Right atrium auricular region (tissue), 2 donors: ENCODE measurements at regions not wholly inside any gene's neighbourhood (a gene's known extent, or its start where the extent isn't known, plus 50 kb on each side); places are given as distances from the start of the nearest gene placed in this dataset.

Experiments used
- DNase-seq: peaks from one replicate; pipeline ENCODE4 v3.0.0-alpha.2; 2019; ENCODE audit warnings: low spot score
- H3K27ac ChIP-seq, 2 donors: fragments of 200-600 bp; sonication (generic); 1 replicate in 1 of 2; 2 replicates in 1 of 2; pipeline ENCODE4 v1.5.1; 2016 to 2019
- H3K27me3 ChIP-seq, 2 donors: fragments of 200-600 bp; sonication (generic); one replicate each; pipeline versions ENCODE4 v1.5.1 to v1.6.0; 2017 to 2019
- H3K36me3 ChIP-seq: fragments of 200-600 bp; sonication (generic); one replicate; pipeline ENCODE4 v1.5.1; 2016
- H3K4me1 ChIP-seq, 2 donors: fragments of 200-600 bp; sonication (generic); one replicate each; pipeline versions ENCODE4 v1.5.1 to v1.6.0; 2017 to 2019
- H3K4me3 ChIP-seq, 2 donors: fragments of 200-600 bp; sonication (generic); 1 replicate in 1 of 2; 2 replicates in 1 of 2; pipeline ENCODE4 v1.5.1; 2017 to 2019; ENCODE audit warnings: mild to moderate bottlenecking in 1 of 2, moderate library complexity in 1 of 2
- H3K9me3 ChIP-seq, 2 donors: fragments of 200-600 bp; sonication (generic); one replicate each; pipeline ENCODE4 v1.5.1; 2019
- CTCF ChIP-seq, 2 donors: fragments of 200-600 bp; sonication (generic); IDR thresholded peaks; one replicate each; pipeline ENCODE4 v1.5.1; 2019; ENCODE audit warnings: antibody characterized with exemption in 2 of 2

GRCh38 chr5:88390481-88390880 is 121.8 kb upstream of the TMEM161B start:
- Histone ChIP-seq H3K4me3 (no peak overlapping the region), H3K27ac (no peak overlapping the region), H3K36me3 (no peaks in the 10 kb centered on the region), H3K9me3 (no peaks in the 10 kb centered on the region), H3K4me1 (no peaks in the 10 kb centered on the region), H3K27me3 (no peaks in the 10 kb centered on the region)
- no peak for DNase-seq
- TF ChIP-seq CTCF (IDR thresholded peaks at IDR 0.05): no peak

GRCh38 chr5:88390096-88390441 is 121.4 kb upstream of the TMEM161B start:
- no peaks in the 10 kb centered on the region for H3K4me1 ChIP-seq
- no peak overlapping the region for H3K27ac ChIP-seq
- H3K27me3 ChIP-seq: no peaks in the 10 kb centered on the region
- H3K36me3 ChIP-seq: no peaks in the 10 kb centered on the region
- no peaks in the 10 kb centered on the region for H3K9me3 ChIP-seq
- no peak for TF ChIP-seq CTCF (IDR thresholded peaks at IDR 0.05)
- DNase-seq: no peak
- H3K4me3 ChIP-seq: no peak overlapping the region

GRCh38 chr5:88389338-88390095 is 120.9 kb upstream of the TMEM161B start:
- no peaks in the 10 kb centered on the region for H3K4me1 ChIP-seq
- no peak for DNase-seq
- H3K36me3 ChIP-seq: no peaks in the 10 kb centered on the region
- H3K9me3 ChIP-seq: no peaks in the 10 kb centered on the region
- no peak for TF ChIP-seq CTCF (IDR thresholded peaks at IDR 0.05)
- no peaks in the 10 kb centered on the region for H3K27me3 ChIP-seq
- H3K27ac ChIP-seq: no peak overlapping the region
- H3K4me3 ChIP-seq: no peak overlapping the region

GRCh38 chr5:88388476-88389337 is 120.1 kb upstream of the TMEM161B start:
- DNase-seq: no peak
- TF ChIP-seq CTCF (IDR thresholded peaks at IDR 0.05): no peak
- no peaks in the 10 kb centered on the region for H3K9me3 ChIP-seq
- H3K27me3 ChIP-seq: no peaks in the 10 kb centered on the region
- H3K36me3 ChIP-seq: no peaks in the 10 kb centered on the region
- H3K4me3 ChIP-seq: no peak overlapping the region
- no peak overlapping the region for H3K27ac ChIP-seq
- no peaks in the 10 kb centered on the region for H3K4me1 ChIP-seq

GRCh38 chr5:88384886-88385285 is 116.2 kb upstream of the TMEM161B start:
- Histone ChIP-seq H3K9me3 (no peaks in the 10 kb centered on the region), H3K4me1 (no peaks in the 10 kb centered on the region), H3K36me3 (no peaks in the 10 kb centered on the region), H3K27me3 (no peaks in the 10 kb centered on the region), H3K4me3 (no peak overlapping the region), H3K27ac (no peak overlapping the region)
- no peak for TF ChIP-seq CTCF (IDR thresholded peaks at IDR 0.05)
- no peak for DNase-seq
